GM18520 (cell line): ENCODE measurements at regions not wholly inside any gene's neighbourhood (a gene's known extent, or its start where the extent isn't known, plus 50 kb on each side); places are given as distances from the start of the nearest gene placed in this dataset.
"Not testable (repeated sequence)": the region's sequence is repeated elsewhere in the genome, so short reads cannot be mapped to it uniquely, and the experiment has no call there.

Source experiments
- ATAC-seq: cut with Tn5 transposase; IDR thresholded peaks from one replicate; pipeline ENCODE4 v1.9.1; 2021; ENCODE audit not compliant: unreplicated experiment

DNA sequence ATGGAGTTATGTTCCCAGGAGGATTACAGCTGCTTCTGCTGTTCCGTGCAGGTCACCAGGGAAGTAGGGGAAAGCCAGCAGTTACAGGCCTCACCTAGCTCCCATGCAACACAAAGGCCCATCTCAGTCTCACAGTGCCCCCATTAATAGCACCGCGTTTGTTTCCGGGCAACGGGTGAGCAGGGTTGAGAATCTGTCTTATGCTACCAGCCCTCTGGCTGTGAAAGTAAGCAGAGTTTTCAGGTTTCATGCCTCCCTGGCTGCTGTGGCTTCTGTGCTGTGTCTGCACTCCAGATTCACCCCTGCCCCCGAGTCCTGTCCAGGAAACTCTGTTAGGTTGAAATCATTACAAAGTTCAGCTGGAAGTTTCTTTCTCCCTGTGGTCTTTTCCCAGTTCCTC, 254.4 kb upstream of the GPR149 start:
- no peak for ATAC-seq

DNA sequence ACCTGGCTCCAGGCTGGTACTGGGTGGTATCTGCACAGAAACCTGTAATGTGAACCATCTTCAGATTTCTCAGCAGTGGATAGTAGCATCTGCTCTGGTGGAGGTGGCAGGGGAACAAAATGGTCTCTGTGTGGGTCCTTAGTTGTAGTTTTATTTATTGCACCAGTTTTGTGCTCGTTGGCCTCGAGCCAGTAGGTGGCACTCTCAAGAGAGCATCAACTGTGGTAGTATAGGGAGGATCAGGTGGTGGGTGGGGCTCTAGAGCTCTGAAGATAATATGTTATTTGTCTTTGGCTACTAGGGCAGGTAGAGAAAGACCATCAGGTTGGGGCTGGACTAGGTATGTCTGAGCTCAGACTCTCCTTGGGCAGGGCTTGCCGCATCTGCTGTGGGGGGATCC, 254.0 kb upstream of the GPR149 start:
- ATAC-seq, result no peak

DNA sequence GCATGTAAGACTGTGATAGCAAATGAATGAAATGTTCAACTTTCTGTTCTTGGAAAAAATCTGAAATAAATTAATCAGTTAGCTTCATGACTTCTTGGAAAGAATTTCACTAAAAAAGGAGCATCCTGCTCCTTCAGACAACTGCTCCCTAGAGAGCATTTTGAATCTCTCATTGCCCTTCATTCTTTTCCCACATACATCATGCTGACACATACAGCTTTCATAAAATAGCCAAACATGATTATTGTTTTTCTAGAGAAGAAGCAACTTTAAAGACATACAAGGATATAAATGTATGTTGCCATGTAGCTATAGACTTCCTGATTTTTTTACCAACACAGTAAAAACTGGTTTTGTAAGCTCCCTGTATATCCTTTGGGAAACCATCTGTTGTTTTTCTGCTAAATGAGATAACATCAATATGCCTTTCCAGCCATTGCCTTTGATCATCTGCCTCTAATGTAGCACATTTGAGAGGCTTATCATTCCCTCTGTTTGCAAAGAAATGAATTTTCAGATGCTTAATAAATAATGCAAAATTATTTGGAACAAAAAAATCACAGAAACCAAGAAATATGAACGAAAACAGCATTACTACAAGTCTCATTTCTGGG, 248.2 kb upstream of the GPR149 start:
- no peak for ATAC-seq

DNA sequence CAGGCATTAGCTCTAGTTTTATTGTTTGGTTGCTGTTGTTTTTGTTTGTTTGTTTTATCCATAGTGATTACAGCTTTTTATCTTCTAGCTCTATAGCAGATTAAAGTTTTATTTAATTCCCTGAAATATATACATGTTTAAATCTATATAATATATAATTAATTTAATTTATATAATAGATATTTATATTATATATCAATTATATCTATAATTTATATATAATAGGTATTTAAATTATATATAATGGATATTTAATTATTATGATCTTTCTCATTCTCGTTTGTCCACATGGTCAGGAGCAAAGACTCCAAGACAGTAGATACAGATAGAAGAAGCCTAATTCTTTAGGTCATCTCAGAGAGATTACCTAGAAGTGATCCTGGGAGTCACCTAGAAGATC, 238.8 kb upstream of the GPR149 start:
- ATAC-seq, result no peak

DNA sequence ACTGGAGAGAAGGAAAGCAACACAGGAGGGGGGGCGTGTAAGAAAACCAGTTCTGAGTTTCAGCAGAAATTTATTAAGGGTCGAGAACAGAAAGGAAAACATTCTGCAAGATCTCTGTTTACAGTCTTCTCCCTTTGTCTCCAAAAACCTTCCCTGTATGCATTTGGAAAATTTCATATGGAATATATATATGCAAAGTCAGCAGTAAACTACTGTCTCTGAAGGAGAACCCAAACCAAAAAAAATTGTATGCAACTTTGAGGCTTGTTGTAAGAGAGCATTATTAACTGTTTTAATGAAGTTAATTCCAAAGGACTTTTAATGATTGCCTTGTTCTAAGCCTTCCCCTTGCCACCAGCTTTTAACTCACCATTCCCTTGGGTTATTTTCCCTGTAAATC, 238.2 kb upstream of the GPR149 start:
- no peak for ATAC-seq

DNA sequence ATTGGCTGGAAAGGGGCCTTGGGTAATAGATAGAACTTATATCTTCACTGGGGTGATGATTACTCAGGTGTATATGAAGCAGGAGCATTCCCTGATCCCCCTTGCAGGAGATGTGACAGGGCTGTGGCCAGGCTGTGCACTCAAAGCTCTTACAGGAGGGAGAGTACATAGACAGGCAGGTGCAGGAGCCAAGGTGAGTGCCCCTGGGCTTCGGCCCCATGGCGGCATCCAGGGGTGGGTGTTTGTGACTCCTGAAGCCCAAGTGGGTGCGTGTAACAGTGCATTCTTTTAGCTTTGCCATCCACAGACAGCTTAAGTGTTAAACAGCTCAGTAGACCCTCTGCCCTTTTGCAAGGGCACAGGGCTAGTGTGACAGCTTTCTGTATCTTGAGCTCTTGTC, 236.6 kb upstream of the GPR149 start:
- ATAC-seq, result no peak

DNA sequence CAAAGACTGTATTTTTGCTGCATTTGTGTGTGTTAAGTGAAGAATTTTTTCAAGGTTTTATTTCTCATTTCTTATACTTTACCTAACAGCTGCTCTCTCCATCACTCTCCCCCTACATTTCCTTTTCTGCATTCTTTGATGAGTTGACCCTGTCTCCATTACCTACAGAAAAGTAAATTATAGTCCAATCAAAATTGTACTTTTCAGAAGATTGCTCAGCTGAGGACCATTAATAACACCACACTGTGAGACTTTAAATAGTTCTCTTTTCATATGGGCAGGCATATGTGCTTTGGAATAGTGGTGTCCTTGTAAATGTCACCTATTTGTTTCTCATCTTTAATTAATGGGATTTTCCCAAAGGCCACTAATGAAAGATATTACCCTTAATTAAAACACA, 234.7 kb upstream of the GPR149 start:
- ATAC-seq, result no peak

DNA sequence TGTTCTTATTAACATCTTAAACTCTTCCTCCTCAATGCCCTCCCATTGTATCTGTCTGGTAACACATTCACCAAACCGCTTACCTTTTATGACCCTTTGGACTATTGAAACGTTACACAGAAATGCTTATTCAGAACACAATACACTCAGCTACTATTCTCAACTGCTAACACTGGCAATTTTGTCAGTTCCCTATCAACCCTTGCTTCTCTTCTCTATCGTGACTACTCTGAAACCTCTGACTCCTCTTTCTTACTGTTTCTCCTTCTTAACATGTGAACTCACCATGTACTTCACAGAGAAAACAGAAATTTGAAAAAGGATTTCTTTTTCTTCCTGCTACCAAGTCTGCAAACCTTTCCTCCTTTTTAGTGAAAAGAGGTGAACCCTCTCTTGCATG, 232.9 kb upstream of the GPR149 start:
- no peak for ATAC-seq

DNA sequence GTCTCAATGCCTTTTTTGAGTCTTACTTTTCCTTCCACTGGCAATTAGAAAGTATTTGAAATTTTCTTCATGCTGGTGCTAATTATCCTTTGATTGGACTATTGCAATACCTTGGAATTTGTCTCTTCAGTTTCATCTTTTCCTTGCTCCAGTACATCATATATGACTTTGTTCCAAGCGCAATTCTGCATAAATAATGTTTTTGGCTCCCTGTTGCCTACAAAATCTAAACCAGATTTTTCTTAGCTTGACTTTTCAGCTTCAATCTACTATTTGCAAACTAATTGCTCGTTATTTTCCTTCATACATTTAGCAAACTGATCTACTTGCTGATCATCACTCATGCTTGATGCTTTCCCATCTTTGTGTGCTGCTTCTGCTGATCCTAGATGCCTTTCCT, 230.8 kb upstream of the GPR149 start:
- no peak for ATAC-seq

DNA sequence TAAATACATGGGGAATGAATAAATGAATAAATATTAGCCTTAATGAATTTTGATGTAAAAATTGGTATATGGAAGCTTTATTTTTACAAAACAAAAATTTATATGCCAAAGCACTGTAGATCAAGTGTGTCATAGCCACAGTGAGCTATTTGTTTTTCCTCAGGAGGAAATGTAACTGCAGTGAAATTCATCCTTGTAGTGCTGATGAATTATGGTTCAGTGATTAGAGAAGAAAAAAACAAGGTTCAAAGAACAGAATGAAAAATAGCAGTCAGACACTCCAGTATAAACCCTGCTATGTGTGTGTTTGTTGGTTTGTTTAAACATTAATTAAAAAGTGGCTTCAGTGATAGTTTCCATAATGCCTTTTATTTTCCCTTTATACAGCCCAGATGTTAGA, 228.0 kb upstream of the GPR149 start:
- no peak for ATAC-seq

DNA sequence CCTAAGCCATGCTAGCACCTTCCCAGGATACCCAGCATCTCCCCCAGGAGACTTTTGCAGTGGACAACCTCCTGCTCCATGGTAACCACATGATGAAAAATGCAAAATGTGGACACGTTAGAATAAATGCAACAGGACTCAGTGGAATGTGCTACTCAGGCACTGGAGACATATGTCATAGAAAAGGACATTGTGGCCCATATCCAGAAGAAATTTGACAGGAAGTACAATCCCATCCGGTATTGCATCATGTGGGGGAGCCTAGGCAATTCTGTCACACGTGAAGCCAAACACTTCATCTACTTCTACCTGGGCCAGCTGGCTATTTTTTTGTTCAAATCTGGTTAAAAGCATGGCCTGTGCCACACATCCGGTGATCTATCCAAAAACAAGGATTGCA, 227.2 kb upstream of the GPR149 start:
- ATAC-seq, result no peak

DNA sequence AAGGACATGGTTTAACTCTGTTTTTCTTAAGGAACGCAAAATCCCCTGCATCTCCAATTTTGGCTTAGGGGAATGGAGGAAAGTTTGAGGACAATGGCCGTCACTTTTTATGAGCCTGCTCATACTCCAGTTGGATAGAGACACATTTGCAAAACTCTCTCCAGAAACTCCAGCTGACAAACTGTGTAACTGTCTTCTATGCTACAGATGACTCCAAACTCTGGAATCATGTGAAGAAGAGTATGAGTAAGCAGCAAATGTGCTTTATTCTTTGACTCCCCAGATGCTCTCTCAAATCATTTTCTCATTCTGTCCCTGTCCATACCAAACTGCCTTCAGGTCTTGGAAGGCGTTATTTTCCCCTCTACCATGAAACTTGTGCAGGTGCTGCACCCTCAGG, 226.5 kb upstream of the GPR149 start:
- ATAC-seq, result no peak

DNA sequence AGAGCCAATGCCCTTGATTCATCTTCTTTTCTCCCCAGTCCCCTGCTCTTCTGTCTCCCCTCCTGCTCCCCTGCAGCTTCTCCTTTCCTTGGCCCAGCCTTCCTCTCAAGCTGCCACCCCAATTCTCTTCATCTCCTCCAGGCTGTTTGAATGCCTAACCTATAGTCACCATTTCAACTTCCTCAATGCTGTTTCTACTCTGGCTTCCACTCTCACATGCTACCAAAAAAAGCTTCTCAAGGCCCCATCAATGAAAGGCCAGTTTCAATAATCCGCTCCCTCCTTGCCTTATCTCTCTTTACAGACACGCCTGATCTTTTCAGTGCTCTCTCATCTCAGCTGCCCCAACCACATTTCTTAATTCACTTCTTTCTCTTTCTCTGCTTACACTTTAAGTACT, 212.2 kb upstream of the GPR149 start:
- ATAC-seq, result no peak

DNA sequence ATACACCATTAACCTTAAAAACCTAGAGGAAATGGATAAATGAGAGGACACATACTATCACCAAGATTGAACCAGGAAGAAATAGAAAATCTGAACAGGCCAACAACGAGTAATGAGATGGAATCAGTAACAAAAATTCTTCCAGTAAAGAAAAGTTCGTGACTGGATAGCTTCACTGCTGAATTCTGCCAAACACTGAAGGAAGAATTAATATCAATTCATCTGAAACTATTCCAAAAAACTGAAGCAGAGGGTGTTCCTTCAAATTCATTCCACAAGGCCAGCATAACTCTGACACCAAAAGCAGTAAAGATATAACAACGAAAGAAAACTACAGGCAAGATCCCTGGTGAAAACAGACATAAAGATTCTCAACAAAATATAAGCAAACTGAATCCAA, 195.8 kb upstream of the GPR149 start:
- ATAC-seq, result no peak

DNA sequence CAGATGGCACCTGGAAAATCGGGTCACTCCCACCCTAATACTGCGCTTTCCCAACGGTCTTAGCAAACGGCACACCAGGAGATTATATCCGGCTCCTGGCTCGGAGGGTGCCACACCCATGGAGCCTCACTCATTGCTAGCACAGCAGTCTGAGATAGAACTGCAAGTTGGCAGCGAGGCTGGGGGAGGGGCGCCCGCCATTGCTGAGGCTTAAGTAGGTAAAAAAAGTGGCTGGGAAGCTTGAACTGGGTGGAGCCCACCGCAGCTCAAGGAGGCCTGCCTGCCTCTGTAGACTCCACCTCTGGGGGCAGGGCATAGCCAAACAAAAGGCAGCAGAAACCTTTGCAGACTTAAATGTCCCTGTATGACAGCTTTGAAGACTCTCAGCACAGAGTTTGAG, 189.6 kb upstream of the GPR149 start:
- not testable (repeated sequence) for ATAC-seq

DNA sequence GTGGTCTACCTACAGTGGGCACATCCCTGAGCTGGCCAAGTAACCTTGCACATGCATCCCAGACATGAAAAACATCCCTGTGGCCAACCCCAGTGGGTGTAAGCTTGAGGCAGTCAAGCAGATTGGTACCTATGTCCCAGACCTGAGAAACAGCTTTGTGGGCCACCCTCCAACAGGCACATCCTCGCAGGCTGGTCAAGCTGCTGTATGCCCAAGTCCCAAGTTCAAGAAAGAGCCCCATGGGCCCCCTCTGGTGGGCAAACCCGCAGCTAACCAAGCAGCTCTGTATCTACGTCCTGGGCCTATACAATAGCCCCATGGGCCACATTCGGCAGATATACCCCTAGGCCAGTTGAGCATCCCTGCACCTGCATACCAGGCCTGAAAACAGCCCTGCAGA, 186.3 kb upstream of the GPR149 start:
- no peak for ATAC-seq

DNA sequence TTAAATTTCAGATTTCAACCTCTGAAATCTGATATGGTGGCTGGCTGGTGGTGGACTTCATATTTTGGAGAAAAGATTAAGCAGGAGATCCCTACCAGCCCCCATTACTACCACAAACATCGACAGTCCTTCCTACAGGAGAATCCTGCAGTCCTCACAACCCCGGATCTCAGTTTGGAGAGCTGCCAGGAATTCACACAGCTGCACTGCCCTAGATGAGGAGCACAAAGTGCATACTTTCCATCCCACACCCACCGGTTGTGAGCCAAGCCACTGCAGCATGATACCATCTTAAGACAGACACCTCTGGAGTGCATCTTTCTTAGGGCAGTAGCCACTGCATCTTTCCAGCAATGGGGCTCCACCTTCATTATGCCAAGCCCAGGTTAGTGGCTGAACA, 185.5 kb upstream of the GPR149 start:
- no peak for ATAC-seq

DNA sequence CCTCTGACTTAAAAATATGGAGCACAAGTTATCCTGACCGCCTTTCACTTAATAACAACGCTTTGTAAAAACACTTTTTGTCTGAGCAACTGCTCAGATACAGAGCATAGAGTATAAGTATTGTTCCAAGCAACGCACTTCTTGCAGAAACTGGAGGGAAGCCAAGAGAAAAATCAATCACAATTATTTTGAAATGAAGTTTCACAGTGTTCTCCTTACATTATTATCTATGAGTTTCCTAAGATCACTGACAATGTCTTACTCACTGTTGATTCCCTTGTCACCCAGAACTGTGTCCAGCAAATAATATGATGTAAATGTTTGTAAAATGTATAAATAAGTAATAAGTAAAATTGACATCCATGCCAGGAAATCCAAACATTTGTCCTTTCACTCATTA, 184.6 kb upstream of the GPR149 start:
- ATAC-seq, result no peak

DNA sequence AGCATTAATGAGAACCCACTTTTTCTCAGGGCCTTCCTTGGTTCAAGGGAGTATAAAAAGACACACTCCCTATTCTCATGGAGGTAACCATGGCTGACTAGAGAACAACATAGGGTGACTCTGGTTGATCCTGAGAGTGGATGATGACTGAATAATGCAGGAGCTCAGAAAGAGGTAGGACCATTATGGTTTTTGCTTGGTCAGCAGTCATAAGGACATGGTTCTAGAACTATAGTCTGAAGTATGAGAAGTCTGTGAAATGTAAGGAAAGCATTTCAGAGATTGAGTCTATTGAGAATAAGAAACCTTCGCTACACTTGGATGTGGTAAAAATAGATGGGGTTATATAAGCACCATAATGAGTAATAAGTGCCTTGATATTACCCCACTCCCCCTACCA, 184.1 kb upstream of the GPR149 start:
- no peak for ATAC-seq

DNA sequence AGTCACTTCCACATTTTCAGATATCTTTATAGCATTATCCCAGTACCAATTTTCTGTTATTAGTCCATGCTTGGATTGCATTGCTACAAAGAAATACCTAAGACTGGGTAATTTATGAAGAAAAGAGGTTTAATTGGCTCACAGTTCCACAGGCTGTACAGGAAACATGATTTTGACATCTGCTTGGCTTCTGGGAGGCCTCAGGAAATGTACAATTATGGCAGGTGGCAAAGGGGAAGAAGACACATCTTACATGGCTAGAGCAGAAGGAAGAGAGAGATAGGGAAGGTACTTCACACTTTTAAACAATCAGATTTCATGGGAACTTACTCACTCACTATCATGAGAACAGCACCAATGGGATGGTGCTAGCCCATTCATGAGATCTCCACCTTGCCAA, 172.3 kb upstream of the GPR149 start:
- ATAC-seq, result no peak

DNA sequence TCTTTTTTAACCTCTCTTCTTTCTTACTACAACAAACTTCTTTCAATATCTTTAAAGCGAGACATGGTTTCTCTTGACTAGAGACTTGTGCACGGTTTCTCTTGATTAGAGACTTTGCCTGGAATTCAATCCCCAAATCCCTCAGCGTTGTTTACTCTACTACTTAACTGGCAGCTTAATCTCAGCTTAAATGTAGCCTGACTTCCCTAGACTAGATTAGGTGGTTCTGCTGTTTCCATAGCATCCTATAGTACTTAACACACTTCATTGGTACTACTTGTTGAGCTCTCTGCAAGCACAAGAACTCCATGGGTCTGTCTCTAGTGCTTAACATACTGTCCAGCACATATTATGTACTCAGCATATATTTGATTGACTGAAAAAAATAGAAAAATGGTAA, 168.2 kb upstream of the GPR149 start:
- ATAC-seq, result no peak

DNA sequence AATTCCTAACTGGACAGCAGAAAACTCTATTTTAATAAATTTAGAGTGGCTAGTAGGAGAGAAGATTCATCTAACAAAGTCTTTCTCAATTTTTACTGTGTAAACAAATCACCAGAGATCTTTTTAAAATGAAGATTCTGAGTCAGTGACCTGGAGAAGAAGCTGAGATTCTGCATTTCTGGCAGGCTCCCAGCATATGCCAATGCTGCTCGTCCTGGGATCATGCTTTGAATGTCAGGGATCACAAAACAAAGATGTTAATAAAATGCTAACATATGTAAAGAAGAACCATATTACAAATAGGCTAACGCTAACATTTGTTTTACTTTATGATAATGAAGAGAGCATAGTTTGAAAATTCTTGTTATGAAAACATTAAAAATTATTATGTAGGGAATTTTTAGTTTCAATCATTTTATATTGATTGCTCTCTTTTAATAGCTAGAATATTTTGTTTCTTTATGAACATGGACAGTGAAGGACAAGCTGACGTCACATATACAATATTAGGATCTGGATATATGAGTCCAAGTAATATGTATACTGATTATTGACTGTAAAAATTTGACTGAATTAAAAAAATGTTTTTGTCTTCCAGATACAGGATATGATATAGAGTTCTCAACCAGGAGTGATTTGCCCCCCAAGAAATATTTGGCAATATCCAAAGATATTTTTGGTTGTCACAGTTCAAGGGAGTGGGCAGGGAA, 160.8 kb upstream of the GPR149 start:
- ATAC-seq, result no peak

DNA sequence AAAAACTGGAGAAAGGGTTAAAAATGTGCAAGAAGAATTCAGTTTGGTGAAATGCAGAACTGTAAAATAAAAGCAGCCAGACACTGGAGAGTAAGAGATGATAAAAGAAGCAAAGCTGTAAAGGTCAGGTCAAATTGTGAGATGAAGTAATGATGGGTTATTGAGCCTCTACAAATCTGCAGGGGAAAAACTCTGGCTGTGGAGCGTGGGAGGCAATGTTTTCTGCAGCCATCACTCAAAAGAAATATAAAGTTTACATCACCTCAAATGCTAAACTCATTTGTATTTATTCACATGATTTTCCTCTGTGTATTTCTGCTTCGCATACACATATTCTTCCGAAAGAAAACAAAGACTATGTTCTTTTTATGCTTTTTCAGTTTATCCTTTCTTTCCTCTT, 158.8 kb upstream of the GPR149 start:
- no peak for ATAC-seq
